NCI-H1105 (cell line): ENCODE measurements at regions not wholly inside any gene's neighbourhood (a gene's known extent, or its start where the extent isn't known, plus 50 kb on each side); places are given as distances from the start of the nearest gene placed in this dataset.
A peak's percentile ranks its signal among the peaks of the same experiment; 100 is the strongest.

ENCODE experiments used
- DNase-seq: peaks from one replicate; lab custom pipeline; 2025; lab: John Stamatoyannopoulos, UW

DNA sequence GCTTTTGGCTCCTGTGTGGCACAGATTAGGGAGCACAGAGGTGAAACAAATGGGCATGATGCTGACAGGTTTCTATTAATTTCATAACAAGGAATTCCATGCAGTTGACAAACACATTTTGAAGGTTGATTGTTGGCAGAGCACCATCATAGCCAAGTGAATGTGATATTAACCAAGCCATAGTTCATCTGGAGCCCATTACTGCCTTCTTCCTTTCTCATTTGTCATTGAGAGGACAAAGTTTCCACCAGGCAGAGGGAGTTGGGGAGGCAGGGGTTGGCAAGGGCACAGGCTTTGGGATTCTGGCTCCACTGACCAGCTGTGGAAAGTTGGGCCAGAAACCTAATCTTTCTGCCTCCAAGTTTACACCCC, 325.2 kb downstream of the MFSD1 start:
- DNase-seq = no peak

DNA sequence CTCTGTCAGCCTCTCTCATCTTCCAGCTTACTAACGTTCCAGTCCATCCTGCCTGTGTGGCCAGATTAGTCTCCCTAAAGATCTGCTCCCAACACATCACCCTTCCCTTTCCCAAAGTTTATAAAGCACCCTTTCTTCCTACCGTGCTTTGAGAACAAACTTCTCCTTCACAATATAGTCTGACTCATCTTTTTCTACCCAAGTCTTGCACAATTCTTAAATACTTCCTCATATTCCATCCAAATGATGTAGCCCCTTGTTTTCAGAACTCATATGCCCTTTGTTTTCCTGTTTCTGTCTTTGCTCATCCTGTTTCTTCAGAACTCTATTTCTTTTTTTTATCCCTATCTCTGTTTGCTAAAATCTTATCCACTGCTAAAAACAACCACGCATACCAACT, 326.8 kb downstream of the MFSD1 start:
- no peak for DNase-seq

- DNase-seq = peak; percentile 1
Observed at GRCh38 chr3:159130108-159130507, 328.3 kb downstream of the MFSD1 start.

DNA sequence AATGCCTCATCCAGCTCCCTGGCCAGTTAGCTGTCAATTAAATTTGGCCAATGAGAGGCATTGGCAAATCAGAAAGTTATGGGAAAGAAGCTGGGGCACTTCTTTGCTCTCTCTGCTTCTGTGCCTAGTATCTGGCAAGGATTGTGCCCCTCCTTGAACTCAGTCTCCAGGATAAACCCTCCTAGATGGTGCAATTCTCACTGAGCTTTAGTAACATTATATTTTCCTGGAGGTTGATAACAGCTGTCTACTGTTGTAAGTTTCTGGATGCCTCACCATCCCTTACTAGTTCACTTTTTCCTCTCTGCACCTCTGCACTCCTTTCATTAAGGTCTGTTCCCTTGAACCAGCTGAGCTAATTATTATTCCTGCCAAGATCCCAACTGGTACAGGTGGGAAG, 329.5 kb downstream of the MFSD1 start:
- DNase-seq = no peak

DNA sequence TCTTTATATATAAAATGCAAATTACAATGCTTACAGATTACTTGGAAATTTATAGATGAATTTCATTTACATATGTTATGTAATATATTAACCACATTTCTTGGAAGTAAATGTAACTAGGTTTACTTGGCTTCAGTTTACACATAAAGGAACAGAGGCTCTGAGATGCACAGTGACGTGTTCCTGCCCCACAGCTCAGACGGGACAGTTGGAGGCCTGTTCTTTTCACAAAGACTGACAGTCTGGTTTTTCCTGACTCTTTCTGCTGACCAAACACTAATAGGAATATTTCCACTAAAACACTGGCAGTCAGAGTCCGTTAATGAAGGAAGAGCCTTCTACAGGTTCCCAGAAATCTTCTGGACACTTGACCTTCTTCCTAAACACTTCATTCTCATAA, 336.1 kb downstream of the MFSD1 start:
- no peak for DNase-seq

- no peak for DNase-seq
Observed at GRCh38 chr3:159139326-159139725, 337.5 kb downstream of the MFSD1 start.

GRCh38 chr3:159144472-159144871, 342.6 kb downstream of the MFSD1 start:
- no peak for DNase-seq

GRCh38 chr3:159144891-159145290, 343.0 kb downstream of the MFSD1 start:
- DNase-seq = no peak

DNA sequence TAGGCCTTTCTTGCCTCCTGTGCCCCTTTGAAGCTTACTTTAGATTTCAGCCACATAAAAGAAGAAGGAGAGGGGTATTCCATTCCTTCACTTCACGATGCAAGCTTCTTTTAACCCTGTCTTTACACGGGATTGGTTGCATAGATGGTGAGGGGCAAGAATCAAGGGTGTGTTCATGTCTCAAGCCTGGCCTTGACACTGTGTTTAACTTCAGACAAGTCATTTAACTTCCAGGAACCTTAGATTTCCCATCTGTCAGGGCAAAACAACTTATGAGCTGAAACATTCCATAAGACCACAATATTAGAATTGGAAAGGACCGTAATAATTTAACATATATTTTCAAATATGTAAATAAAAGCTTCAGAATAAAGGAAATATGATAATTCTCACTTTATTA, 344.5 kb downstream of the MFSD1 start:
- DNase-seq = no peak

GRCh38 chr3:159146856-159147435, 345.1 kb downstream of the MFSD1 start:
- no peak for DNase-seq

DNA sequence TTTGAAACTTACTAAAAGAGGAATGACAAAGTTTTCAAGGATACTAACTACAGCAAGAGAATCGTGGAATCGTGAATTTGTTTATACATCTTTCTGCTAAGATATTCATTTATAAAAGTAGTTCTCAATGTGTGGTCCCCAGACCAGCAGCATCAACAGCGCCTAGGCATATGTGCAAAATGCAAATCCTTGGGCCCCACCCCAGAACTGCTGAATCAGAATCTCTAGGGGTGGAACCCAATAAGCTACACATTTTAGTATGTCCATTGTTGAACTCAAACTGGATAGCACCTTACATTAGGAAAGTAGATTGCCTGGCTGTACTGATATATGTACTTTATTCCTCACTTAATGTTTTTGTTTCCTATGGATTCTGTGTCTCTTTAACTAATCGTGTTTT, 346.0 kb downstream of the MFSD1 start:
- DNase-seq = no peak

DNA sequence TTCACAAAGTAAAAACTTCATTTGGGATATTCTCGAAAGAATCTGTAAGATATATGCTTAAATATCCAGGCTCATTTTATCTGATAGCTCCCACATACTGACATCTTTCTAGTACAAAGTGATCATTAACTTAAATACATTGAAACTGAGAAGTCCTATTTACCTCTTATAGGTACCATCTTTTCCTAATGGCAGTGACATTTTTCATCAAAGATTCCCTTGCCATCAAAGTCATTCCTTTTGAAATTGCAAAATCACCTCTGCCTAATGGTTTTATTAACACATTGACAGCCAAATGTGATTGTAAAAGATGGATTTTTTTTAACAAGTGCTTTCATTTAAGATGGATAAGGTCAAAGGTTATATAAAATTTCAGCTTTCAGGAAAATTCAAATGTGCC, 346.6 kb downstream of the MFSD1 start:
- no peak for DNase-seq

GRCh38 chr3:159149131-159149530, 347.3 kb downstream of the MFSD1 start:
- DNase-seq = no peak

GRCh38 chr3:159149633-159150032, 347.8 kb downstream of the MFSD1 start:
- no peak for DNase-seq

- no peak for DNase-seq
Observed at GRCh38 chr3:159150180-159150579, 348.3 kb downstream of the MFSD1 start.

DNA sequence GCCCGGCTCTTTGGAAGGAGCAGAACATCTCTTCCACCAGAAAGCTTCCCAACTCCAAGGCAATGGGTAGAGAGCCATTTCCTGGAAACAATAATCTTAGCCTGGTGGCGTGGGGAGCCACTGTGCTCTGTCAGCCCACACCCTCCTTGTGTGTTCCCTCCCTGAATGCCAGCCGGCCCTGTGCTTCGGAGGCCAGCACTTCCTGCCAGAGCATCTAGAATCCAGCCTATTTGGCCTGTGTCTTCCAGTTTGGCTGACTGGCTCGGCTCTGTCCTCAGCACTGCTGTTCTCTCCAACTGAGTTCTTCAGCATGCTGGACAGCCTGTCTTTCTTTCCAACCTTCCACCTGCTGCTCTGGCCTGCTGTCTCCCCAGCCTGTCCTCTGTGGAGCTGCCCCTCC, 349.3 kb downstream of the MFSD1 start:
- DNase-seq = no peak

DNA sequence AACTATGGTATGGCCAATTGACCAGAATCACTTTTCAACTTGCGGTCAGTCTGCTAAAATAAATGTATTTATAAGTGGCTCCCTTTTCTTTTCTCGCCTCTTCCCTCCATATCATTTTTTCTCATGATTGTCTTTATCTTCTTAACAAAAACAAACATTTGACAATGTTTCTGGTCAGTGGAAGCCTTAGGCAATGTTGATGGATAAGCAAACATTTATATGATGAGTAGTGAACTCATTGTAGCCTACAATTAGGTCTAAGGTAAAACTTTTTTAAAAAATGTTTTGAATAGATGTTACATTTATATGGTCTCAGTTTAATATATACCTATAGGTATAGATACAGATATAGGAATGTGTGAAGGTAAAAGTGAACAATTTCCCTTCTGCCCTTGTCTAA, 355.4 kb downstream of the MFSD1 start:
- no peak for DNase-seq

DNA sequence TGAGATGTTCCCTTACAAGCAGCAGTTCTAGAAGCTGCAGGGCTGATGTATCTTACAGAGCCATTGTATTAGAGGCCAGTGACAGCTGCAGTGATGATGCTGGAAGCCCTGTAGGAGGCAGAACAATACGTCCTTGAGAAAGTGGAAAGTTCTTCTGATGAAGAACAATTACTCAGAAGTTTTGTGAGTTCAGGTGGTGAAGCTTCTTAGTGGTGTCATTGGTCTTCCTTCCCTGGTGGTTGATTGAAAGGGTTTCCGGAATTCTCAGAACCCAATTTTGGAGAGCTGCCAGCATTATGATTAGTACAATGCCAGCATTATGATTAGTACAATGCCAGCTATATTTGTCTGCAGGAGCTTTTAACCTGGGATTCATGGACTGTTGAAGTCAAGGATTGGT, 356.4 kb downstream of the MFSD1 start:
- DNase-seq = peak; percentile 7

- DNase-seq = no peak
Observed at GRCh38 chr3:159158801-159159200, 356.9 kb downstream of the MFSD1 start.

DNA sequence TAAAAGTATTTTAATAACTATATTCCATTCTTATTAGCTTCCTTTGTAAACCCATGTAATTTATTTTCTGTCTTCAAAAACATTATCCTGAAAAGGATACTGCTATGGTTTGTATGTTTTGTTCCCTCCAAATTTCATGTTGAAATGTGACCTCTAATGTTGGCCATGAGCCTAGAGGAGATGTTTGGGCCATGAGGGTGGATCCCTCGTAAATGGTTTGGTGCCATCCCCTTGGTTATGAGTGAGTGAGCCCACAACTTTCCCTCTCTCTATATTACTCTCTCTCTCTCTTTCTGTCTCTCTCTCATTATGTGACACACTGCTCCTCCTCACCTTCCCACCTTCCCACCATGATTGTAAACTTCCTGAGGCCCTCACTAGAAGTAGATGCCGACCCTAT, 357.7 kb downstream of the MFSD1 start:
- DNase-seq = no peak

- DNase-seq = no peak
Observed at GRCh38 chr3:159163656-159164055, 361.8 kb downstream of the MFSD1 start.

GRCh38 chr3:159165961-159166360, 364.1 kb downstream of the MFSD1 start:
- no peak for DNase-seq

- DNase-seq = no peak
Observed at GRCh38 chr3:159166899-159167586, 365.2 kb downstream of the MFSD1 start.

GRCh38 chr3:159168788-159169187, 366.9 kb downstream of the MFSD1 start:
- DNase-seq = no peak
